ENCODE measurements at regions not wholly inside any gene's neighbourhood (a gene's known extent, or its start where the extent isn't known, plus 50 kb on each side); places are given as distances from the start of the nearest gene placed in this dataset.

DNA sequence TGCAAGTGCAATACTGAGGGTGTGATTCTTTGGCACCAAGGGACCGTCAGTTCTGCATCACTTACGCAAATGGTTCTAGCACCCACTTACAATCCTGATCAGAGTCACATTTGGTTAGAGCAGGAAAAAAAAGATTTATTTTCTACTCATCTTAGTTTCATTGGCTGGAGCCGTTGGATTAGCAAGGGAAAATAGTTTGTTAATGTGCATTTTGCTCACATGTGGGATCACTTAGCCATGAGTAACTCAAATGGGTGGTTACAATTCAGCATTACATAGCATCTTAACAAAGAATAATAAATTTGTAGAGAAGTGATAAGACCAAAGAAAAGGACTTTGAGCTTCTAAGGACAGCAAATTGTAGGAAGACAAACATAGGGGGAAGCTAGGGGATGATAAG, 216.9 kb downstream of the AUH start:
- TF ChIP-seq, protein P1, sequence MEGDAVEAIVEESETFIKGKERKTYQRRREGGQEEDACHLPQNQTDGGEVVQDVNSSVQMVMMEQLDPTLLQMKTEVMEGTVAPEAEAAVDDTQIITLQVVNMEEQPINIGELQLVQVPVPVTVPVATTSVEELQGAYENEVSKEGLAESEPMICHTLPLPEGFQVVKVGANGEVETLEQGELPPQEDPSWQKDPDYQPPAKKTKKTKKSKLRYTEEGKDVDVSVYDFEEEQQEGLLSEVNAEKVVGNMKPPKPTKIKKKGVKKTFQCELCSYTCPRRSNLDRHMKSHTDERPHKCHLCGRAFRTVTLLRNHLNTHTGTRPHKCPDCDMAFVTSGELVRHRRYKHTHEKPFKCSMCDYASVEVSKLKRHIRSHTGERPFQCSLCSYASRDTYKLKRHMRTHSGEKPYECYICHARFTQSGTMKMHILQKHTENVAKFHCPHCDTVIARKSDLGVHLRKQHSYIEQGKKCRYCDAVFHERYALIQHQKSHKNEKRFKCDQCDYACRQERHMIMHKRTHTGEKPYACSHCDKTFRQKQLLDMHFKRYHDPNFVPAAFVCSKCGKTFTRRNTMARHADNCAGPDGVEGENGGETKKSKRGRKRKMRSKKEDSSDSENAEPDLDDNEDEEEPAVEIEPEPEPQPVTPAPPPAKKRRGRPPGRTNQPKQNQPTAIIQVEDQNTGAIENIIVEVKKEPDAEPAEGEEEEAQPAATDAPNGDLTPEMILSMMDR (IDR thresholded peaks at IDR 0.05) = no peak
- TF ChIP-seq POLR2A (IDR thresholded peaks at IDR 0.05) = no peak
